Heart left ventricle (tissue), 16 donors: ENCODE measurements at regions not wholly inside any gene's neighbourhood (a gene's known extent, or its start where the extent isn't known, plus 50 kb on each side); places are given as distances from the start of the nearest gene placed in this dataset.

Experiments used
- ATAC-seq, 4 donors: fragments of 200-7000 bp; cut with Tn5 transposase; one replicate each; pipeline ENCODE4 v1.9.1; 2020 to 2022; ENCODE audit warnings: moderate library complexity in 4 of 4, mild to moderate bottlenecking in 3 of 4, moderate number of reproducible peaks in 1 of 4
- DNase-seq, 5 donors: peaks; one replicate each; pipeline ENCODE4 v3.0.0-alpha.2; 2020
- H3K27ac ChIP-seq, 12 donors: fragments of 200-600 bp; sonication (generic) in 4 of 12; one replicate each; pipeline versions ENCODE4 v1.5.0 to v1.8.0; 2016 to 2022; ENCODE audit warnings: mild to moderate bottlenecking in 2 of 12
- H3K27me3 ChIP-seq, 9 donors: fragments of 200-600 bp; sonication (generic) in 2 of 9; one replicate each; pipeline versions ENCODE4 v1.5.1 to v1.8.0; 2016 to 2022; ENCODE audit warnings: mild to moderate bottlenecking in 3 of 9
- H3K36me3 ChIP-seq, 9 donors: fragments of 200-600 bp; sonication (generic) in 2 of 9; one replicate each; pipeline versions ENCODE4 v1.5.0 to v1.8.0; 2018 to 2022; ENCODE audit warnings: mild to moderate bottlenecking in 2 of 9
- H3K4me1 ChIP-seq, 12 donors: fragments of 200-600 bp; sonication (generic) in 4 of 12; one replicate each; pipeline versions ENCODE4 v1.5.0 to v1.8.0; 2016 to 2022; ENCODE audit warnings: mild to moderate bottlenecking in 3 of 12
- H3K4me3 ChIP-seq, 12 donors: fragments of 200-600 bp; sonication (generic) in 4 of 12; one replicate each; pipeline versions ENCODE4 v1.5.0 to v1.8.0; 2017 to 2022; ENCODE audit warnings: mild to moderate bottlenecking in 9 of 12, moderate library complexity in 4 of 12
- H3K9me3 ChIP-seq, 12 donors: fragments of 200-600 bp; sonication (generic) in 4 of 12; one replicate each; pipeline versions ENCODE4 v1.5.0 to v1.8.0; 2016 to 2022; ENCODE audit warnings: mild to moderate bottlenecking in 1 of 12
- POLR2A ChIP-seq, 2 donors: fragments of 450-650 bp; IDR thresholded peaks; one replicate each; pipeline ENCODE4 v1.6.1; 2017; ENCODE audit warnings: antibody characterized with exemption in 2 of 2, mild to moderate bottlenecking in 2 of 2, moderate library complexity in 2 of 2
- WGBS, 4 donors: extraction: QIAGEN DNeasy Blood & Tissue Kit in 2 of 4; methylation state at CpG; one replicate each; pipeline versions ENCODE4 v1.1.5 to v1.1.7; 2013 to 2018; 5-methylcytosine and 5-hydroxymethylcytosine counted together
- intact Hi-C, 10 donors: fragments of 100-400 bp; cut with DNase I; formaldehyde crosslinking; loops; one replicate each; pipeline versions ENCODE4 v1.11.1 to v1.14.2; 2022
- TF ChIP-seq, protein P1 (sequence below), 12 donors: fragments of 200-600 bp; sonication (generic) in 4 of 12; IDR thresholded peaks; one replicate each; pipeline versions ENCODE4 v1.5.0 to v1.8.0; 2018 to 2022; ENCODE audit warnings: antibody characterized with exemption in 12 of 12, mild to moderate bottlenecking in 5 of 12
- donor health status: ischemic (EF 13 %, LVEDD 7.1; RV severe dilation, severe dysfunction).
- donor health status: healthy with polysubstance abuse.
- donor health status: DM: no; HTN: yes; CAD: no.
- donor health status: DM: no; HTN: no; CAD: no.
- donor health status: ischemic (EF 25% LVEDD 6.9; RV normal size, moderate dysfunction).
- donor health status: ischemic (EF 25% LVEDD 5.7; RV mildly dilated, moderate dysfunction).
- donor health status: healthy.
- donor health status: DM: yes; HTN: yes; CAD: no.
- donor health status: ischemic (EF 35%, LVEDD 5.7; RV mildly dilated, moderate dysfunction).
- donor health status: nonischemic (EF 11% LVEDD 7.7; RV severe dilation, severe dysfunction).
- donor health status: DM: yes; HTN: yes; CAD: no.
- donor health status: PGD.
- donor health status: ischemic (EF 29% LVEDD 5.4; RV normal size, mild dysfunction).
- donor health status: nonischemic (EF 23%, LVEDD 6.1; RV moderate dilation, normal function).

DNA sequence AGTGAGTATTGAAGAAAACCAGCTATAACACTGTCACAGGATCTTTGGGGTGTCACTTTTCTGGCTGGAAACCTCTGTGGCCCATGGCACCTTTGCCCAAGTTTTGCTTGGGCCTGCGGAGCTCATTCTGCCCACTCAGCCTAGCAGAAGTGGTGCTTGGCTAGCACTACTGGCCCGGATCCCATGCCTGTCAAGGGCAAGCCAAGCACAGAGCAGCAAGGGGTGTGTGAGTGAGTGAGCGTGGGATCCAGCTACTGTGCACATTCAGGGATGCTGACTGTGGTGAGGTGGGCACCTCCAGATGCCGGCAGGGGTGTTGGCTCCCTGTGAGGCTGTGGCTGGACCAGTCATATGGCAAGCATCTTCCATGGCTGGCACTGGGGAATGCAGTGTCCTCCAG, 55.4 kb upstream of the RASGEF1B start:
- 45 to 85% (median 67%) methylated on average over 2 to 4 of the region's 4 CpGs for WGBS, 4 donors
- intact Hi-C loops, result no loop called here
- DNase-seq, result peak; percentile 37 to 80 (median 69)

DNA sequence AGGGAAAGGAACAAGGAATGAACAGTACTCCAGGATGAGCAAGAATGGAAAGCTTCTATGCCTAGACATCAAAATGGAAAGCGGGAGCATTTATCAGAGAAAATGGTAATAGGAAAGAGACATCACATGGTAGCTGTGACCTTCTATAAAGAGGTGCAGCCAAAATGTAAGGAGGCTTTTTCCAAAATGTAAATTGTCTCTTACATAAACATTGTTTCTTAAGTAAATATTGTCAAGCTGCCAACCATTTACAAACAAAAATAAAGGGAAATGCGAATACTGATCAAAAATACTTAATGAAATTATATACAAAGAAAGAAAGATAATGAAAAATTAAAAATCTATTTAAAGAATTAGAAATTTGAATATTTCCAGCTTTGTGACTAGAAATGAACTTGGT, 55.0 kb upstream of the RASGEF1B start:
- Histone ChIP-seq H3K27me3 (no peaks in the 10 kb centered on the region), H3K4me3 (no peak overlapping the region), H3K9me3 (peaks cover 0 to 19% (median 0%) of the 10 kb centered on the region in 12 donors), H3K36me3 (no peaks in the 10 kb centered on the region), H3K4me1 (peaks cover 0 to 4% (median 0%) of the 10 kb centered on the region in 12 donors), H3K27ac (no peak overlapping the region)
- intact Hi-C loops, result no loop called here
- ATAC-seq, result no peak
- no peak for TF ChIP-seq POLR2A (IDR thresholded peaks at IDR 0.05)
- TF ChIP-seq, protein P1, sequence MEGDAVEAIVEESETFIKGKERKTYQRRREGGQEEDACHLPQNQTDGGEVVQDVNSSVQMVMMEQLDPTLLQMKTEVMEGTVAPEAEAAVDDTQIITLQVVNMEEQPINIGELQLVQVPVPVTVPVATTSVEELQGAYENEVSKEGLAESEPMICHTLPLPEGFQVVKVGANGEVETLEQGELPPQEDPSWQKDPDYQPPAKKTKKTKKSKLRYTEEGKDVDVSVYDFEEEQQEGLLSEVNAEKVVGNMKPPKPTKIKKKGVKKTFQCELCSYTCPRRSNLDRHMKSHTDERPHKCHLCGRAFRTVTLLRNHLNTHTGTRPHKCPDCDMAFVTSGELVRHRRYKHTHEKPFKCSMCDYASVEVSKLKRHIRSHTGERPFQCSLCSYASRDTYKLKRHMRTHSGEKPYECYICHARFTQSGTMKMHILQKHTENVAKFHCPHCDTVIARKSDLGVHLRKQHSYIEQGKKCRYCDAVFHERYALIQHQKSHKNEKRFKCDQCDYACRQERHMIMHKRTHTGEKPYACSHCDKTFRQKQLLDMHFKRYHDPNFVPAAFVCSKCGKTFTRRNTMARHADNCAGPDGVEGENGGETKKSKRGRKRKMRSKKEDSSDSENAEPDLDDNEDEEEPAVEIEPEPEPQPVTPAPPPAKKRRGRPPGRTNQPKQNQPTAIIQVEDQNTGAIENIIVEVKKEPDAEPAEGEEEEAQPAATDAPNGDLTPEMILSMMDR (IDR thresholded peaks at IDR 0.05), result no peak
- DNase-seq, result no peak
- WGBS, 4 donors, result 75 to 86% (median 78%) methylated on average over 2 of the region's 2 CpGs

More for the DNA sequence above, 55.4 kb upstream of the RASGEF1B start:
- H3K27ac ChIP-seq, result no peak overlapping the region
- H3K4me3 ChIP-seq, result no peak overlapping the region
- H3K9me3 ChIP-seq, result peaks cover 0 to 19% (median 0%) of the 10 kb centered on the region in 12 donors
- TF ChIP-seq, protein P1 (IDR thresholded peaks at IDR 0.05), result no peak
- no peak for TF ChIP-seq POLR2A (IDR thresholded peaks at IDR 0.05)
- peaks cover 0 to 4% (median 0%) of the 10 kb centered on the region in 12 donors for H3K4me1 ChIP-seq
- no peaks in the 10 kb centered on the region for H3K36me3 ChIP-seq
- H3K27me3 ChIP-seq, result no peaks in the 10 kb centered on the region
- peak; percentile 91 to 97 (median 94) for ATAC-seq

DNA sequence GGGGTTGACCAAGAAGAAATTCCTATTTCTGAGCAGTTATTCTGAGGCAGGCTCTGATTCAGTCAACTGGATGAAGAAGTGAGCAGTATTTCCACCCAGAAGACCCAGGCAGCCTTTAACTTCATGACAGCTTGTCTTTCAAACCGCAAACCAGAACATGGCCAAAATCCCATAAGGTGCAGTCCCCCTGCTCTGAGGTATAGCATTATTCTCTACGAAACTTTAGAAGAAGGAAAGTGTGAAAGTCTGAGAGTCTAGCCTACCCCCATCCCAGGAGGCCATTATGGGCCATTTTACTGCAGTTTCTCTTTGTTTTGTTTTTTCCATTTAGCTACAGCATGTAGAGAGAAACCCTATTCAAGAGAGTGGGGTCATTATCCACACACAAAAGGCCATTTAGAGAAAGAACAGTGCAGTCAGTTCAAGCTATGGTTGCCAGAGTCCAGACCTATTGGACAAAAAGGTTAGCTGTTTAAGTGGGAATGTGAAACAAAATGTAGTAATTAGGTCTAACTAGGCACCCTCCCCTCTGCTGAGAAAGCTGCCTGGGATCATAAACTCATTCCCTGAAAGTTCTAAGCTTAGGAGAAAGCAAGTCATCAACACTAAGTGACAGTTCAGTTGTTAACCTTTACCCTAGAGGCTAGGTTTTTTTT, 52.1 kb upstream of the RASGEF1B start:
- no peak for DNase-seq
- H3K27ac ChIP-seq, result no peak overlapping the region
- H3K27me3 ChIP-seq, result no peaks in the 10 kb centered on the region
- peaks cover 0 to 4% (median 0%) of the 10 kb centered on the region in 12 donors for H3K4me1 ChIP-seq
- peaks cover 0 to 19% (median 0%) of the 10 kb centered on the region in 12 donors for H3K9me3 ChIP-seq
- 95 to 98% (median 97%) methylated on average over 2 of the region's 2 CpGs for whole genome bisulfite sequencing, 4 donors
- no peak overlapping the region for H3K4me3 ChIP-seq
- H3K36me3 ChIP-seq, result no peaks in the 10 kb centered on the region
- intact Hi-C loops, result no loop called here
- TF ChIP-seq POLR2A (IDR thresholded peaks at IDR 0.05), result no peak
- TF ChIP-seq, protein P1 (IDR thresholded peaks at IDR 0.05), result no peak
- no peak for ATAC-seq

DNA sequence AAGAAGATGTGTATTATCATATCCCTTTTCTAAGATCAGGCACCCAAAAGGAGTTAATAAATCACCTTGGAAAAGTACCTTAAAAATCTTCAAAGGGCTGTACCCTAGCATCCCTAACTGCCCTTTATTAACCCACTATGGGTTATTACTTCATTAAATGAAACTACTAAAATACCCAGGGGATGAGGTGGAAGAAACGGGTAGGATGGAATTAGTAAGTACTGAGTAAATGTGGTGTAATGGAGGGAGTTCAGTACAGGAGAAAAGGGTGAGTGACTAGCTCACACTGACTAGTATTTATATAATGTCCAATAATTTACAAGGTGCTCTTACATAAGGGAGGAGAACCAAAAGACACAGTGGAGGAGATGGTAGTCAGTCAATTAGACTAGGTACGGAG, 51.0 kb upstream of the RASGEF1B start:
- intact Hi-C loops, result no loop called here
- Histone ChIP-seq H3K27me3 (no peaks in the 10 kb centered on the region), H3K4me1 (peaks cover 0 to 4% (median 0%) of the 10 kb centered on the region in 12 donors), H3K9me3 (peaks cover 0 to 10% (median 0%) of the 10 kb centered on the region in 12 donors), H3K27ac (no peak overlapping the region), H3K4me3 (no peak overlapping the region), H3K36me3 (no peaks in the 10 kb centered on the region)
- no peak for TF ChIP-seq POLR2A (IDR thresholded peaks at IDR 0.05)
- TF ChIP-seq, protein P1 (IDR thresholded peaks at IDR 0.05), result no peak
- 75 to 99% (median 95%) methylated on average over 2 of the region's 2 CpGs for WGBS, 4 donors
- DNase-seq, result no peak
- no peak for ATAC-seq
